ENCODE measurements at regions not wholly inside any gene's neighbourhood (a gene's known extent, or its start where the extent isn't known, plus 50 kb on each side); places are given as distances from the start of the nearest gene placed in this dataset.

GRCh38 chr10:33808475-33808874, 474.0 kb upstream of the NRP1 start:
- DNase-seq, result no peak

GRCh38 chr10:33807531-33808359, 473.3 kb upstream of the NRP1 start:
- DNase-seq, result no peak

GRCh38 chr10:33805831-33806230, 471.4 kb upstream of the NRP1 start:
- no peak for DNase-seq

DNA sequence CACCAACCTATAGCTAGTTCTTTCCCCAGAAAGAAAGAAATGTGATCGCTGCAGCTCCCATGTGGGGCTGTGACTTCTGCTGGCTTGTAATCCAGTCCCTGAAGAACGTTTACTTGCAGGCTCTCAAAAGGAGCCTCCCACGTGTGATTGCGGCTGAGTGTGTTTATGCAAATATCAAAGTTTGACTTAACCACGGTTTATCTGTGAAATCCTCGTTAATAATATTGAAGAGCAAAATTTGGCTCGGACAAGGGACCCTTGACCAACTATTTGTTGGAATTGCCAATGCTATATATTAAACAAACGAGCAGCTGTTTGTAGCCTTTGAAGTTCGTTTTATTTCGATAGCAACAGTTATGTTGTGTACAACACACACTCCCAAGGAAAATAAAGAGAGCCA, 470.1 kb upstream of the NRP1 start:
- no peak for DNase-seq

- no peak for DNase-seq
Observed at GRCh38 chr10:33803248-33803647, 468.8 kb upstream of the NRP1 start.

DNA sequence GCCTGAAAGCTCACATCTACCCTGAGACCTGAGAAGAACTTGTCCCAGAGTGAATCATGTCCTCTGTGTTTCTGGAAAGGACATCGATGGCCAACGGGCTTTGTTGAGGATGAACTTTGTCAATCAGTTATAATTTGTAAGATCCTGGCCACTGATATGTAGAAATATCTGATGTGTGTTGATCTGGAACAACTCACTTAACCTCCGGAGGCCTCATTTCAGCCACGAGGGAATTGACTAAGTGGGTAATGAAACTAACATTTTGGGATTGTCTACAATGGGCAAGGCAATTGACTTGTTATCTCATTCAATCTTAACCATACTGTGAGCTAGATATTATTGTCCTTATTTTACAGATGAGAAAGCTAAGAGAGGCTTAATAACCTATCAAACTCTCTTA, 468.1 kb upstream of the NRP1 start:
- DNase-seq, result no peak

DNA sequence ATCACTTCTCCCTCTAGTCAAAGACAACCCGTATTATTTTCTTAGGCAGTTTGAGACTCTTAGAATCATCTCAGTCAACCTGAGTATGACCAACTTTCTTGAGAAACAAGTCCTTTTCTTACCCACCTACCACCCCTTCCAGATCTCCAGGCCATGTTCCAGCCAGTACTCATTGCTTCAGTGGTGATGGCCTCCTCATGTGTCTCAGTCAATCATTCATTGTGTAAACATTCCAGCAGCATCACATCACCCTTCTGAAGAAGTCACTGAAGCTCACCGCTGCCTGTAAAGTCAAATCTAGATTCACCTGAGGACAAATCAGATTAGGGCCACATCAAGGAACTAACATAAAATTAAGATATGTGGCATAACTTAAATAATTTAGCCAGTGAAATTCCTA, 467.2 kb upstream of the NRP1 start:
- DNase-seq, result no peak

DNA sequence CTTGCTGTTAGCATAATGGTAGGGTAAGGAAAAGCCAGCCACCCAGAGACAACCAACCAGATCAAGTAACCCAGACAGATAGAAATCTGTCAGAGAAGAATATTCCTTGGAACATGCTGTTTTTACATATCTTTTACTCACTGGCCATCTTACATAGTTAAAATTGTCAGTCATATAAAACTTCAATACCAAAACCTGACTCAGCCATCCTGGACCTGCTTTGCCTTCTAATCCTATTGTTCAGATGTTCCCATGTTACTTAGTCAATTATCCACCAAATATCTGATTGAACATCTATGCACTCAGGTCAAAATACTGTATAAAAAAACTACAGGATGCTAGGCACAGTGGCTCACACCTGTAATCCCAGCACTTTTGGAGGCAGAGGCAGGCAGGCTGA, 466.5 kb upstream of the NRP1 start:
- DNase-seq, result no peak

DNA sequence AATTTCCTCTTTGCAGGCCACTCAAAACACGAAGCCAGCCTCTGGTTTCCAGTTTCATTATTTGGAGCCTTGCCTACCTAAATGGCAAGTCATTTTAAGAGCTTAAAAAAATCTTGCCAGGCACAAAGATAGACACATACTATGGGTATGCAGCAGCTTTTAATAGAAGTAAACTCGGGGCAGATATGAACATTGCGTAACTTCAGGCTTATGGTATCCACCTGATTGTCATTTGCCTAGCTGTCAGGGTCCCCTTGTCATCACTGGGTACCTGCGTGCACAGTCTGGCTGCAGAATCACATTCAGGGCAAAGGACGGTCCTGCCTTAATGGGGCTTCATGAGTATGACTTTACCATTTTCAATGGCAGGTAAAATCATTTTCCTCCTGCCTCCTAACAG, 466.1 kb upstream of the NRP1 start:
- no peak for DNase-seq

DNA sequence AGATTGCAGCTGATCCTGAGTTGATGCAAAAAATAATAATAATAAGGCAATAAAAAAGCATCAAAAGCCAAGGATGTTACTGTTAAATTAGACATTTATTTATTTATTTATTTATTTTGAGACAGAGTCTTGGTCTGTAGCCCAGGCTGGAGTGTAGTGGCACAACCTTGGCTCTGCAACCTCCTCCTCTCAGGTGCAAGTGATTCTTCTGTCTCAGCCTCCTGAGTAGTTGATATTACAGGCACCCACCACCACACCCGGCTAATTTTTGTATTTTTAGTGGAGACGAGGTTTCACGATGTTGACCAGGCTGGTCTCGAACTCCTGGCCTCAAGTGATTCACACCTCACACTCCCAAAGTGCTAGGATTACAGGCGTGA, 465.5 kb upstream of the NRP1 start:
- no peak for DNase-seq

DNA sequence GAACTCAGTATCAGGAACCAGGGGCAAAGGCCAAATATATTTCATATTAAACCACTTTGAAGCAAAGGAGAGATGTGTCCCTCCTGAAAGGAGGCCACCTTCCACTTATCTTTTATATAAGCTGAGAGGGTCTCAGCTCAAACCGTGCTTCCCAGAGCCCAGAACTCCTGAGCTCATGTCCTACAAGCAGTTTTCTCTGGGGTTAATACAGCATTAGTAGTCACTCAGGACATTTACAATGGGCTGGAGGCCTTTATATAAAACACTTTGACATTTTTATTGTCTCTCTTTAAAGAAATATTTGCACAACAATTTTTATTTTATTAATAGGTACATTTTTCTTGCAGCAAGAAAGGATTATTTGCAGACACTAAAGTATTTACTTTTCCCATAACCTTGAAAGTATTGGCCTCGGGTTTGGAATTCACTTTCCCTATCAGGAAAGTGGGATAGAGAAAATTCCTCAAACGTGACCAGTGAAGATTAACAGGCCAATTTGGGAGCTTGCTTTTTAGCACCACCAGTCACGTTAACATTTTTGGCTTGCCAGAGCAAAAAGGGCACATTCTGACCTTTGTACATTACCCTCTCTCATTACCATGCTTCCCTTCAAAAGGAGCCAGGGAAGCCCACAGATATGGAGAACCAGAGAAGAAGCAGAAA, 464.9 kb upstream of the NRP1 start:
- DNase-seq, result no peak

DNA sequence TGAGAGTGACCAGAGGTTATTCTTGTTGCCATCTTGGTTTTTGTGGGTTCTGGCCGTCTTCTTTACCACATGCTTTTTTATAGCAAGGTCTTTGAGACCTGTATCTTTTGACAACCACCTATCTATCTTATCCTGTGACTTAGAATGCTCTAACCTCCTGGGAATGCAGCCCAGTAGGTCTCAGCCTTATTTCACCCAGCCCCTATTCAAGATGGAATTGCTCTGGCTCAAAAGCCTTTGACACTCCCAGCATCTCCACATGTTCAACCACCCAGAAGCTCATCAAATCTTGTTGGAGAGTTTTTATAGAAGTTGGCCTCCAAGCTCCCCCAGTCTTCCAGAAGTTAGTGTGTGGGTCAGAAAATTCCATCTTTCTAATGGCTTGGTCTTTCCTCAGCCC, 464.3 kb upstream of the NRP1 start:
- DNase-seq, result no peak

GRCh38 chr10:33796680-33797079, 462.2 kb upstream of the NRP1 start:
- DNase-seq, result no peak

GRCh38 chr10:33795529-33795928, 461.1 kb upstream of the NRP1 start:
- no peak for DNase-seq

- no peak for DNase-seq
Observed at GRCh38 chr10:33794460-33794859, 460.0 kb upstream of the NRP1 start.

DNA sequence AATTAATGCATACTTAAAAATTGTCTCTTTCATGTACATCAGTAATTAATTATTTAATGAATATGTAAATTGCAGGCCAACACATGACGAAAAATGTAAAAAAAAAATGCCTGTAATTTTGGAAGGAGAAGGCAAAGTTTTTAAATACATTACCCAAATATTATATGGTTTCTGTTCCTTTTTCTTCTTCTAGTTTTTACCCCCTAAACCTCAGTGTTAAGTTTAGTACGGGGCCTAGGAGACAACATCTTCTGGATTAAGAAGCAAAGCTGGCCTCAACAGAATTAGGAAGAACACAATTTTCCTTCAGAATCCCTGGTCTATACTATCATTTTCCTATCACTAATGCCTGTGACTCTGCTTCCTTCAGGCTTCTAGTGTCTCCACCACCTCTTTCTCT, 459.3 kb upstream of the NRP1 start:
- DNase-seq, result no peak

- no peak for DNase-seq
Observed at GRCh38 chr10:33791272-33791660, 456.8 kb upstream of the NRP1 start.

GRCh38 chr10:33790521-33791271, 456.2 kb upstream of the NRP1 start:
- no peak for DNase-seq

- no peak for DNase-seq
Observed at GRCh38 chr10:33783557-33783956, 449.1 kb upstream of the NRP1 start.

DNA sequence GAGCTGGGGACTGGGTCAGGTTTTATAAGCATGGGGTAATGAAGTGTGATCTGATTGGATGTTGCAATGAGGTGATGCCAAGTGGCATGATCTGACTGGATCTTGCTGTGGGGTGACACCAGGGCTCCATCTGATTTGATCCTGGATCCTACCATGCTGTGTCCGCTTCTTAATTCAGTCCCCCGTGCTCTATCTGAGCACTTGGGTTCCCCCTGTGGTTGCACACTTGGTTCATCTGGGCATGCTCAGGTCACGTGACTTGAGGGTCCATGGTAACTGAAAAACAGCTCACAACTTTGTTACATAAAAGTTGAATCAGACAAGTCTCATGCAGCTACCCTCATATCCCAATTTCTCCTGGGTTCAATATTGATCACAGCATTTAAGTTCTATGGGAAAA, 448.6 kb upstream of the NRP1 start:
- DNase-seq, result no peak

- DNase-seq, result no peak
Observed at GRCh38 chr10:33781606-33782395, 447.3 kb upstream of the NRP1 start.

- no peak for DNase-seq
Observed at GRCh38 chr10:33780961-33781360, 446.5 kb upstream of the NRP1 start.

DNA sequence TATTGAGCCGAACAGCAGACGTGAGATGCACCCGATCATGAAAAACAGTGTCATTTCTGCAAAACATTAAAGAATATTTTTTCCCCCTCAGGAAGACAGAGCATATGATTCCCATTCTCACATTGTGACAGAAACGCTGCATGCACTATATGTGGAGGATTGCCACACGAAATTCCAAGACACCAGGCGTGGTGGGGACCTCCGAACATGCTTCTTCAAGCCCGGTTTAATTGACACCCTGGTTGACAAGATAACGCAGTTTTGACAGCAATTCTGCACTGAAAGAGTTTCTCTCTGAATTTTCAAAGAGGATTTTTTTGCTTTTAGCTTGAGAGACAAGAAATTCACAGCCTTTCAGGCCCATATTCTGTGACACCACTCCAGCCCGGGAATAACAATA, 442.8 kb upstream of the NRP1 start:
- no peak for DNase-seq

All from activated T-cell treated with anti-CD3 and anti-CD28 coated beads, Interleukin-2, amount 50 U/mL, for 48 hours (primary cell).